Fibroblast of lung (primary cell): ENCODE measurements at regions not wholly inside any gene's neighbourhood (a gene's known extent, or its start where the extent isn't known, plus 50 kb on each side); places are given as distances from the start of the nearest gene placed in this dataset.

Experiments
- CTCF ChIP-seq, 2 donors: IDR thresholded peaks in 1 of 2; conservative IDR thresholded peaks in 1 of 2; 1 replicate in 1 of 2; 2 replicates in 1 of 2; pipeline ENCODE4 v1.5.1; 2011 to 2012; ENCODE audit warnings: low read length in 2 of 2, control low read depth in 1 of 2, inconsistent platforms in 1 of 2, low read depth in 1 of 2, mild to moderate bottlenecking in 1 of 2
- EZH2 ChIP-seq: IDR thresholded peaks from 2 replicates; pipeline ENCODE4 v1.5.1; 2012; ENCODE audit warnings: low read length, control low read depth, mild to moderate bottlenecking; ENCODE audit errors: missing control alignments

GRCh38 chr22:47997052-47997590, 1234.7 kb downstream of the TBC1D22A start:
- TF ChIP-seq CTCF (conservative IDR thresholded peaks at IDR 0.05 in 1 of 2, IDR thresholded peaks at IDR 0.05 in 1 of 2; ENCODE audit: low read depth in 1 of 2, low read length in 2 of 2) (no peak), EZH2 (no peak)
